Fibroblast of lung (primary cell): ENCODE measurements at regions not wholly inside any gene's neighbourhood (a gene's known extent, or its start where the extent isn't known, plus 50 kb on each side); places are given as distances from the start of the nearest gene placed in this dataset.
A peak's percentile ranks its signal among the peaks of the same experiment; 100 is the strongest.

Experiments used
- DNase-seq, 2 donors: peaks; one replicate each; pipeline versions ENCODE4 v3.0.0 to v3.0.0-alpha.2; 2010; ENCODE audit warnings: low read depth in 2 of 2
- H2AFZ ChIP-seq: 2 replicates; pipeline ENCODE4 v1.5.1; 2012; ENCODE audit warnings: low read length, control low read depth, inconsistent platforms
- H3K27ac ChIP-seq: 2 replicates; pipeline ENCODE4 v1.5.1; 2011; ENCODE audit warnings: low read length, control low read depth; ENCODE audit not compliant: insufficient read depth
- H3K27me3 ChIP-seq: 2 replicates; pipeline ENCODE4 v1.5.1; 2011; ENCODE audit warnings: mild to moderate bottlenecking, low read length; ENCODE audit not compliant: control insufficient read depth, insufficient read depth
- H3K36me3 ChIP-seq: 2 replicates; pipeline ENCODE4 v1.5.1; 2011; ENCODE audit warnings: low read length; ENCODE audit not compliant: control insufficient read depth, insufficient read depth
- H3K4me1 ChIP-seq: 2 replicates; pipeline ENCODE4 v1.5.1; 2011; ENCODE audit warnings: low read length; ENCODE audit not compliant: control insufficient read depth, insufficient read depth; ENCODE audit errors: extremely low read depth
- H3K4me2 ChIP-seq: 2 replicates; pipeline ENCODE4 v1.5.1; 2011; ENCODE audit warnings: low read length, control low read depth; ENCODE audit not compliant: insufficient read depth; ENCODE audit errors: extremely low read depth
- H3K4me3 ChIP-seq, 4 experiments: fragments of 200-600 bp in 1 of 4; sonication (generic) in 1 of 4; replicated peaks in 1 of 4; 2 replicates each; pipeline ENCODE4 v1.5.1; 2011 to 2016; ENCODE audit warnings: low read length in 4 of 4, low read depth in 3 of 4, mild to moderate bottlenecking in 3 of 4, control low read depth in 2 of 4, inconsistent platforms in 1 of 4, mixed read lengths in 1 of 4; ENCODE audit not compliant: insufficient read depth in 1 of 4; ENCODE audit errors: control extremely low read depth in 1 of 4
- H3K79me2 ChIP-seq: 2 replicates; pipeline ENCODE4 v1.5.1; 2012; ENCODE audit warnings: mild to moderate bottlenecking, low read length, inconsistent platforms; ENCODE audit not compliant: control insufficient read depth, insufficient read depth
- H3K9ac ChIP-seq: 2 replicates; pipeline ENCODE4 v1.5.1; 2011; ENCODE audit warnings: mild to moderate bottlenecking, low read length, control low read depth; ENCODE audit not compliant: insufficient read depth
- H3K9me3 ChIP-seq: 2 replicates; pipeline ENCODE4 v1.5.1; 2012; ENCODE audit warnings: low read depth, low read length; ENCODE audit not compliant: control insufficient read depth, insufficient read depth
- H4K20me1 ChIP-seq: 2 replicates; pipeline ENCODE4 v1.5.1; 2011; ENCODE audit warnings: low read length; ENCODE audit not compliant: control insufficient read depth, insufficient read depth; ENCODE audit errors: extremely low read depth
- EZH2 ChIP-seq: IDR thresholded peaks from 2 replicates; pipeline ENCODE4 v1.5.1; 2012; ENCODE audit warnings: low read length, control low read depth, mild to moderate bottlenecking; ENCODE audit errors: missing control alignments
- TF ChIP-seq, protein P1 (sequence below), 2 donors: IDR thresholded peaks in 1 of 2; conservative IDR thresholded peaks in 1 of 2; 1 replicate in 1 of 2; 2 replicates in 1 of 2; pipeline ENCODE4 v1.5.1; 2011 to 2012; ENCODE audit warnings: low read length in 2 of 2, control low read depth in 1 of 2, inconsistent platforms in 1 of 2, low read depth in 1 of 2, mild to moderate bottlenecking in 1 of 2

DNA sequence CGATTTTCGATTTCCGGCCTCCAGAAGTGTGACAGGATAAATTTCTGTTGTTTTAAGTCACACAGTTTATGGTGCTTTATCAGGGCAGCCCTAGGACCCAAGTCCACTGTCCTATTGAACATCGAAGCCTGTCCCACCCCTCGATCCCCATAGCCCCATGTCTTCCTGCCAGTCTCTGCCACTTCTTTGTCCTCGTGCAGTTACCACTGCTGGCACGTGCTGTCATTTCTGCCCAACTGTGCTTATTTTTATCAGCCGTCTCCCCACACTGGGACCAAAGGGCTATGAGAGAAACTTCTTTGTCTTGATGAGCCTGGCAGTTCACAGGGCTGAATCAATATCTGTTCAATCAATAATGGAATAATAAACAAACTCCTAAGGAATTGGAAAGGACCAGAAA, 146.7 kb downstream of the PSMG1 start:
- no peaks in the 10 kb centered on the region for H3K36me3 ChIP-seq
- H3K4me2 ChIP-seq = no peak overlapping the region
- TF ChIP-seq EZH2 = no peak
- TF ChIP-seq, protein P1, sequence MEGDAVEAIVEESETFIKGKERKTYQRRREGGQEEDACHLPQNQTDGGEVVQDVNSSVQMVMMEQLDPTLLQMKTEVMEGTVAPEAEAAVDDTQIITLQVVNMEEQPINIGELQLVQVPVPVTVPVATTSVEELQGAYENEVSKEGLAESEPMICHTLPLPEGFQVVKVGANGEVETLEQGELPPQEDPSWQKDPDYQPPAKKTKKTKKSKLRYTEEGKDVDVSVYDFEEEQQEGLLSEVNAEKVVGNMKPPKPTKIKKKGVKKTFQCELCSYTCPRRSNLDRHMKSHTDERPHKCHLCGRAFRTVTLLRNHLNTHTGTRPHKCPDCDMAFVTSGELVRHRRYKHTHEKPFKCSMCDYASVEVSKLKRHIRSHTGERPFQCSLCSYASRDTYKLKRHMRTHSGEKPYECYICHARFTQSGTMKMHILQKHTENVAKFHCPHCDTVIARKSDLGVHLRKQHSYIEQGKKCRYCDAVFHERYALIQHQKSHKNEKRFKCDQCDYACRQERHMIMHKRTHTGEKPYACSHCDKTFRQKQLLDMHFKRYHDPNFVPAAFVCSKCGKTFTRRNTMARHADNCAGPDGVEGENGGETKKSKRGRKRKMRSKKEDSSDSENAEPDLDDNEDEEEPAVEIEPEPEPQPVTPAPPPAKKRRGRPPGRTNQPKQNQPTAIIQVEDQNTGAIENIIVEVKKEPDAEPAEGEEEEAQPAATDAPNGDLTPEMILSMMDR (conservative IDR thresholded peaks at IDR 0.05 in 1 of 2, IDR thresholded peaks at IDR 0.05 in 1 of 2; ENCODE audit: low read depth in 1 of 2, low read length in 2 of 2) = no peak
- no peaks in the 10 kb centered on the region for H3K27me3 ChIP-seq
- no peaks in the 10 kb centered on the region for H3K9me3 ChIP-seq
- no peak overlapping the region for H3K9ac ChIP-seq
- H3K4me1 ChIP-seq = peaks cover 5% of the 10 kb centered on the region
- H2AFZ ChIP-seq = no peak overlapping the region
- H3K4me3 ChIP-seq = no peak overlapping the region
- no peak for DNase-seq
- H3K79me2 ChIP-seq = no peaks in the 10 kb centered on the region
- no peaks in the 10 kb centered on the region for H4K20me1 ChIP-seq
- H3K27ac ChIP-seq = no peak overlapping the region

DNA sequence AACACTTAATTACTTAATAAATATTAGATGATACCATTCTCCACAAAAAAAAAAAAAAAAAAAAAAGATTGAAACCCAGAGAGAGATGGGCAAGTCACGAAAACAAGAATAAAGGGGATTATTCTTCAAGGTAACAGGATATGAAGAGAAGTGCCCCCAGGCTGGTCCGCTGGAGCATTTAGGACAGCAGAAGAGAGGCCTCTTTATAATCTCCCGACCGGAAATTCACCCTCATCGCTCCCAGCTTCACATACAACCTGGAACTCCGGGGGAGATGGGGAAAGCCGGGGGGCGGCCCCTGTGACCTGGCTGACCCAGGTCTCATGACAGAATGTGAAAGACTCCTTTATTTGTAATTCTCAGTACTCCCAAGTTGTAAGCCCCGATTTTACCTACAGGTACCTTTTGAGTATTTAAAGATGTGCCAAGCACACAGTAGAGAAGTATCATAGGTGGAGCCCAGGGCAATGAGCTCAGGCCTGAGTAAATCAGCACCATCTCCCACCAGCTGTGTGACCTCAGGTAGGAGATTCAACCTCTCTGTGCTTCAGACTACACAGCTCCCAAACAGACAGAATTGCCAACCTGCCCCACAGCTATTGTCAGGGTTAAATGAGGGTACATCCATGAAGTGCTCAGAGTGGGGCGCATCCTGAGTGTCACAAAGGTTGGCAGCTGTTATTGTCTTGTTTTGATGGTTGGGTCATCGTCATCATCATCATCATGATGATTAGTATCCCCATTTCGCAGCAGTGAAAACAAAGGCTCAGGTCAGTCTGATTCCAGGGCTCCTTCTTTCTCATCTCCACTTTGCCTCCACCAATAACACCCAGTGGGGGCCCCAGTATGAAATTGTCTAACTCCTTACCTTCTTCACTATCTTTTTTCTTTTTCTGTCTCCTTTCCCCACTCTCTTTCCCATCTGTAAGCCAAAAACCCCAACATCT, 148.4 kb downstream of the PSMG1 start:
- Histone ChIP-seq H3K27me3 (no peaks in the 10 kb centered on the region), H3K4me3 (no peak overlapping the region), H3K9me3 (no peaks in the 10 kb centered on the region), H3K4me2 (no peak overlapping the region), H4K20me1 (no peaks in the 10 kb centered on the region), H3K36me3 (no peaks in the 10 kb centered on the region), H3K4me1 (peaks cover 7% of the 10 kb centered on the region), H3K27ac (no peak overlapping the region), H3K9ac (no peak overlapping the region), H2AFZ (no peak overlapping the region), H3K79me2 (no peaks in the 10 kb centered on the region)
- TF ChIP-seq, protein P1 (conservative IDR thresholded peaks at IDR 0.05 in 1 of 2, IDR thresholded peaks at IDR 0.05 in 1 of 2; ENCODE audit: low read depth in 1 of 2, low read length in 2 of 2) = no peak
- TF ChIP-seq EZH2 = no peak
- DNase-seq = no peak

DNA sequence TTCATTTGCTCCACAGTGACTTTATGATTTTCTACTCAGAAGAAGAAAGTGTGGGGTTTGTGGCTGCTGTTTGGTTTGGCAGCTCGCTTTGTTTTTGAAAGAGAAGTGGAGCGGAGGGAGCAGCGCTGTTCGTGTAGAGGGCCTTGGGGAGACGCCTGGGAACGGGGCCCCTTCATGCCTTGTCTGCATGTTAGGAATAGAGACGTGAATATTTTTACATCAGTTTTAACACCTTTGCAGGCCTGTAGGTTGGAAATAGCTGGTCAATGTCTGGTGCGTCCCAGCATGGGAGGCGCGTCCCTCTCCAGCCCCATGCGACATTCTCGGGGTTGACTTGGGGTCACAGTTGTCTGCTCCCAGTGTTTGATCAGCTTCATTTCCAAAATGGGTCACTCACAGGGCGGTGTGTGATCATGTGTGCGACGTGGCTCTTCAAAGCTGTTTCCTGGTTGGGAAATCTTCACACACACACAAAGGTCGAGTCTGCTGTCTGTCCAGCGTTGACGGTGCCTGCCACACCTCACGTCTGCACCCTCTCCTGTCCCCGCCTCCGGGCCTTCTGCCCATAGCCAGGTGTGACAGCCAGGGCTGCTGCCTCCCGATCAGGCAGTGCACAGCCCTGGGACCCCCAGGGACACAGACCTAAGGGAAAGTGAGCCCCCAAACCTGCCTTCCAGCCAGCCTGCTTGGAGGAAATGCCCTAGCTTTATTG, 149.2 kb downstream of the PSMG1 start:
- TF ChIP-seq, protein P1 (conservative IDR thresholded peaks at IDR 0.05 in 1 of 2, IDR thresholded peaks at IDR 0.05 in 1 of 2; ENCODE audit: low read depth in 1 of 2, low read length in 2 of 2) = no peak
- no peak for TF ChIP-seq EZH2

More for the DNA sequence above, 149.2 kb downstream of the PSMG1 start:
- no peaks in the 10 kb centered on the region for H3K9me3 ChIP-seq
- no peak overlapping the region for H3K9ac ChIP-seq
- H3K4me1 ChIP-seq = peaks cover 12% of the 10 kb centered on the region
- no peaks in the 10 kb centered on the region for H4K20me1 ChIP-seq
- no peak overlapping the region for H3K27ac ChIP-seq
- no peaks in the 10 kb centered on the region for H3K36me3 ChIP-seq
- DNase-seq = peak in 1 of 2 donors; percentile 16
- H3K79me2 ChIP-seq = no peaks in the 10 kb centered on the region
- no peaks in the 10 kb centered on the region for H3K27me3 ChIP-seq
- no peak overlapping the region for H3K4me3 ChIP-seq
- peak overlapping the region; percentile 78 for H2AFZ ChIP-seq
- H3K4me2 ChIP-seq = peak overlapping the region; percentile 49
